K562 (cell line): ENCODE measurements at regions not wholly inside any gene's neighbourhood (a gene's known extent, or its start where the extent isn't known, plus 50 kb on each side); places are given as distances from the start of the nearest gene placed in this dataset.

Experiments used
- MAX ChIP-seq: sonication (generic); formaldehyde crosslinking; IDR thresholded peaks from 2 replicates; pipeline ENCODE4 v1.9.0; 2022; ENCODE audit warnings: mild to moderate bottlenecking, missing genetic modification reagents
- POLR3A ChIP-seq: IDR thresholded peaks from 2 replicates; pipeline ENCODE4 v1.6.1; 2011; ENCODE audit warnings: borderline replicate concordance, mild to moderate bottlenecking, moderate library complexity; ENCODE audit not compliant: insufficient read length, insufficient read depth; ENCODE audit errors: extremely low read depth
- ZNF76 ChIP-seq: fragments of 250-450 bp; sonication (Bioruptor Pico); IDR thresholded peaks from 2 replicates; pipeline ENCODE4 v1.4.0; 2020; ENCODE audit warnings: mild to moderate bottlenecking, moderate library complexity, borderline replicate concordance

- no peak for TF ChIP-seq POLR3A
- TF ChIP-seq ZNF76: no peak
- no peak for TF ChIP-seq MAX (CRISPR knock-in tag)
Measured at GRCh38 chr9:102740578-102740977, 254.6 kb upstream of the CYLC2 start.
